GM12865 (cell line): ENCODE measurements at regions not wholly inside any gene's neighbourhood (a gene's known extent, or its start where the extent isn't known, plus 50 kb on each side); places are given as distances from the start of the nearest gene placed in this dataset.

Source experiments
- DNase-seq: peaks from one replicate; pipeline ENCODE4 v3.0.0; 2010; ENCODE audit warnings: low read depth
- H3K4me3 ChIP-seq: 2 replicates; pipeline ENCODE4 v1.5.1; 2011; ENCODE audit warnings: mild to moderate bottlenecking, low read depth, low read length, control low read depth
- CTCF ChIP-seq: IDR thresholded peaks from 2 replicates; pipeline ENCODE4 v1.5.1; 2011; ENCODE audit warnings: low read length, control low read depth, low read depth, inconsistent platforms; ENCODE audit not compliant: insufficient read depth; ENCODE audit errors: missing control alignments

- H3K4me3 ChIP-seq = no peak overlapping the region
Observed at GRCh38 chr12:76646366-76646765, 86.8 kb upstream of the OSBPL8 start.

GRCh38 chr12:76649099-76649498 is 89.5 kb upstream of the OSBPL8 start:
- H3K4me3 ChIP-seq = no peak overlapping the region
- no peak for DNase-seq
- no peak for TF ChIP-seq CTCF

More at GRCh38 chr12:76646366-76646765, 86.8 kb upstream of the OSBPL8 start:
- no peak for DNase-seq
- TF ChIP-seq CTCF = no peak

GRCh38 chr12:76652402-76652801 is 92.8 kb upstream of the OSBPL8 start:
- TF ChIP-seq CTCF = no peak
- DNase-seq = no peak
- no peak overlapping the region for H3K4me3 ChIP-seq

GRCh38 chr12:76653342-76653741 is 93.8 kb upstream of the OSBPL8 start:
- TF ChIP-seq CTCF = no peak
- H3K4me3 ChIP-seq = no peak overlapping the region
- no peak for DNase-seq

GRCh38 chr12:76664731-76665130 is 99.2 kb upstream of the ZDHHC17 start:
- no peak for TF ChIP-seq CTCF
- H3K4me3 ChIP-seq = no peak overlapping the region
- no peak for DNase-seq

- no peak for TF ChIP-seq CTCF
- DNase-seq = no peak
- no peak overlapping the region for H3K4me3 ChIP-seq
Observed at GRCh38 chr12:76666290-76666835, 97.6 kb upstream of the ZDHHC17 start.

- TF ChIP-seq CTCF = no peak
- H3K4me3 ChIP-seq = no peak overlapping the region
- DNase-seq = no peak
Observed at GRCh38 chr12:76669981-76670380, 93.9 kb upstream of the ZDHHC17 start.
